K562 (cell line): ENCODE measurements at regions not wholly inside any gene's neighbourhood (a gene's known extent, or its start where the extent isn't known, plus 50 kb on each side); places are given as distances from the start of the nearest gene placed in this dataset.

Source experiments
- ADNP ChIP-seq: fragments of 200-800 bp; sonication (Bioruptor generic); IDR thresholded peaks from 2 replicates; pipeline ENCODE4 v1.6.1; 2016; ENCODE audit warnings: missing genetic modification characterization, missing compliant biosample characterization
- ATF3 ChIP-seq, 2 experiments: fragments of 450-650 bp in 1 of 2; sonication (generic) in 1 of 2; formaldehyde crosslinking in 1 of 2; IDR thresholded peaks in 1 of 2; conservative IDR thresholded peaks in 1 of 2; 2 replicates each; pipeline versions ENCODE4 v1.6.1 to v1.8.1; 2016 to 2023; ENCODE audit warnings: mild to moderate bottlenecking in 2 of 2, moderate library complexity in 2 of 2, inconsistent platforms in 1 of 2, missing genetic modification reagents in 1 of 2
- FOXJ3 ChIP-seq: sonication (generic); formaldehyde crosslinking; IDR thresholded peaks from 2 replicates; pipeline ENCODE4 v1.4.0; 2020; ENCODE audit warnings: mild to moderate bottlenecking, missing genetic modification reagents
- MAX ChIP-seq: sonication (generic); formaldehyde crosslinking; IDR thresholded peaks from 2 replicates; pipeline ENCODE4 v1.9.0; 2022; ENCODE audit warnings: mild to moderate bottlenecking, missing genetic modification reagents
- MBD2 ChIP-seq: sonication (generic); IDR thresholded peaks from 2 replicates; pipeline ENCODE4 v1.6.1; 2016; ENCODE audit warnings: low read depth, borderline replicate concordance
- PKNOX1 ChIP-seq: fragments of 450-650 bp; IDR thresholded peaks from 2 replicates; pipeline ENCODE4 v1.6.1; 2016
- PREB ChIP-seq: sonication (generic); formaldehyde crosslinking; IDR thresholded peaks from 2 replicates; pipeline ENCODE4 v1.8.1; 2023; ENCODE audit warnings: mild to moderate bottlenecking, missing genetic modification reagents
- SAFB2 ChIP-seq: fragments of 200-400 bp; formaldehyde crosslinking; IDR thresholded peaks from 2 replicates; pipeline ENCODE4 v1.6.1; 2018; ENCODE audit warnings: borderline replicate concordance, low read length, low read depth, moderate library complexity; ENCODE audit not compliant: severe bottlenecking
- SMARCE1 ChIP-seq: fragments of 450-650 bp; IDR thresholded peaks from 2 replicates; pipeline ENCODE4 v1.7.1; 2016; ENCODE audit warnings: mild to moderate bottlenecking
- SP1 ChIP-seq: sonication (generic); formaldehyde crosslinking; IDR thresholded peaks from 2 replicates; pipeline ENCODE4 v1.8.1; 2022; ENCODE audit warnings: mild to moderate bottlenecking, missing genetic modification reagents
- ZBTB34 ChIP-seq: fragments of 250-450 bp; sonication (Bioruptor Pico); IDR thresholded peaks from 2 replicates; pipeline ENCODE4 v1.8.0; 2021; ENCODE audit warnings: mild to moderate bottlenecking, moderate library complexity
- ZNF277 ChIP-seq: fragments of 250-450 bp; sonication (Bioruptor Pico); IDR thresholded peaks from 2 replicates; pipeline ENCODE4 v1.8.0; 2022; ENCODE audit warnings: inconsistent platforms, mild to moderate bottlenecking, moderate library complexity, borderline replicate concordance

- TF ChIP-seq MBD2, result no peak
- no peak for TF ChIP-seq ATF3 (IDR thresholded peaks at IDR 0.05)
- TF ChIP-seq ATF3 (CRISPR knock-in tag; conservative IDR thresholded peaks at IDR 0.05), result no peak
- no peak for TF ChIP-seq SAFB2
- TF ChIP-seq ADNP (tag), result no peak
- TF ChIP-seq PKNOX1, result no peak
- no peak for TF ChIP-seq ZBTB34 (CRISPR knock-in tag)
- TF ChIP-seq PREB (CRISPR knock-in tag), result no peak
- TF ChIP-seq FOXJ3 (CRISPR knock-in tag), result no peak
- no peak for TF ChIP-seq ZNF277 (CRISPR knock-in tag)
- no peak for TF ChIP-seq MAX (CRISPR knock-in tag)
- no peak for TF ChIP-seq SP1 (CRISPR knock-in tag)
- no peak for TF ChIP-seq SMARCE1
These were observed 318.9 kb upstream of the GRAMD2B start (continued) for GRCh38 chr5:126104341-126104740.
